GM19324 (cell line): ENCODE measurements at regions not wholly inside any gene's neighbourhood (a gene's known extent, or its start where the extent isn't known, plus 50 kb on each side); places are given as distances from the start of the nearest gene placed in this dataset.
"Not testable (repeated sequence)": the region's sequence is repeated elsewhere in the genome, so short reads cannot be mapped to it uniquely, and the experiment has no call there.

Experiments used
- ATAC-seq: cut with Tn5 transposase; IDR thresholded peaks from one replicate; pipeline ENCODE4 v1.9.1; 2021; ENCODE audit warnings: mild to moderate bottlenecking, moderate library complexity; ENCODE audit not compliant: unreplicated experiment, low FRiP score

- no peak for ATAC-seq
Measured at GRCh38 chr5:174503086-174503460, 221.3 kb upstream of the MSX2 start.

- ATAC-seq: no peak
Measured at GRCh38 chr5:174503461-174504265, 220.7 kb upstream of the MSX2 start.

GRCh38 chr5:174504266-174504726 is 220.1 kb upstream of the MSX2 start:
- ATAC-seq: no peak

- ATAC-seq: no peak
Measured at GRCh38 chr5:174505621-174506020, 218.8 kb upstream of the MSX2 start.

GRCh38 chr5:174510782-174511453 is 213.5 kb upstream of the MSX2 start:
- ATAC-seq: not testable (repeated sequence)

GRCh38 chr5:174511714-174512253 is 212.6 kb upstream of the MSX2 start:
- no peak for ATAC-seq

GRCh38 chr5:174514325-174514724 is 210.1 kb upstream of the MSX2 start:
- no peak for ATAC-seq

GRCh38 chr5:174514983-174515394 is 209.4 kb upstream of the MSX2 start:
- ATAC-seq: no peak

GRCh38 chr5:174516741-174517140 is 207.6 kb upstream of the MSX2 start:
- ATAC-seq: no peak

- no peak for ATAC-seq
Measured at GRCh38 chr5:174518512-174518911, 205.9 kb upstream of the MSX2 start.

- no peak for ATAC-seq
Measured at GRCh38 chr5:174520420-174521396, 203.7 kb upstream of the MSX2 start.

GRCh38 chr5:174521449-174521848 is 202.9 kb upstream of the MSX2 start:
- no peak for ATAC-seq

- no peak for ATAC-seq
Measured at GRCh38 chr5:174522480-174523260, 201.7 kb upstream of the MSX2 start.

GRCh38 chr5:174523311-174524071 is 200.9 kb upstream of the MSX2 start:
- ATAC-seq: no peak

GRCh38 chr5:174524351-174524750 is 200.0 kb upstream of the MSX2 start:
- ATAC-seq: no peak

GRCh38 chr5:174526177-174526576 is 198.2 kb upstream of the MSX2 start:
- ATAC-seq: no peak

- no peak for ATAC-seq
Measured at GRCh38 chr5:174527916-174528540, 196.4 kb upstream of the MSX2 start.

GRCh38 chr5:174528821-174529544 is 195.4 kb upstream of the MSX2 start:
- no peak for ATAC-seq
